K562 (cell line): ENCODE measurements at regions not wholly inside any gene's neighbourhood (a gene's known extent, or its start where the extent isn't known, plus 50 kb on each side); places are given as distances from the start of the nearest gene placed in this dataset.

Experiments used
- ATAC-seq: fragments of 200-7000 bp; cut with Tn5 transposase; 3 replicates; pipeline ENCODE4 v1.9.1; 2020; ENCODE audit warnings: moderate library complexity
- BruUV-seq: library from RNA; stranded (reverse); fragments of 400-500 nt; replicated peaks from 2 replicates; lab custom pipeline; 2021; lab: Mats Ljungman, UMichigan
- CTCF ChIA-PET: fragments of 300-600 bp; formaldehyde crosslinking; extraction: SDS; loops from one replicate; lab custom pipeline; 2021; ENCODE audit warnings: low intra/inter-chr PET ratio; lab: Yijun Ruan, JAX
- POLR2A ChIA-PET: fragments of 300-600, 350-650 bp; sonication (Branson Sonifier 250); formaldehyde crosslinking; extraction: SDS; loops from one replicate; lab custom pipeline; 2021; ENCODE audit warnings: antibody characterized with exemption, inconsistent platforms; lab: Yijun Ruan, JAX
- DNase-seq, 4 experiments: peaks; one replicate each; pipeline versions ENCODE4 v3.0.0 to v3.0.0-alpha.2; 2011 to 2018; ENCODE audit warnings: low spot score in 3 of 4, mixed read lengths in 3 of 4; ENCODE audit errors: extremely low read depth in 1 of 4
- FAIRE-seq: peaks from 2 replicates; lab custom pipeline; 2011; peaks lifted over from hg19 to GRCh38; lab: Jason Lieb, UNC
- H2AFZ ChIP-seq: 2 replicates; pipeline ENCODE4 v1.6.0; 2011; ENCODE audit warnings: low read depth, low read length, control low read depth, inconsistent platforms
- H3K27ac ChIP-seq: fragments of 200-600 bp; 3 replicates; pipeline ENCODE4 v1.8.0; 2011; ENCODE audit warnings: low read depth, mild to moderate bottlenecking, control low read depth, inconsistent platforms, low read length, moderate library complexity, mixed read lengths; ENCODE audit errors: extremely low read depth
- H3K27me3 ChIP-seq, 2 experiments: fragments of 300-600 bp in 1 of 2; 2 replicates in 1 of 2; 3 replicates in 1 of 2; pipeline versions ENCODE4 v1.6.0 to v1.8.0; 2011; ENCODE audit warnings: inconsistent platforms in 2 of 2, low read length in 2 of 2, mild to moderate bottlenecking in 1 of 2, mixed read lengths in 1 of 2, moderate library complexity in 1 of 2; ENCODE audit not compliant: control insufficient read depth in 2 of 2, insufficient read depth in 2 of 2
- H3K36me3 ChIP-seq: fragments of 300-600 bp; 3 replicates; pipeline ENCODE4 v1.8.0; 2011; ENCODE audit warnings: mild to moderate bottlenecking, low read length, inconsistent platforms; ENCODE audit not compliant: control insufficient read depth, insufficient read depth
- H3K4me1 ChIP-seq, 2 experiments: fragments of 200-600 bp in 1 of 2; replicated peaks in 1 of 2; 2 replicates in 1 of 2; 3 replicates in 1 of 2; pipeline versions ENCODE4 v1.5.1 to v1.8.0; 2011; ENCODE audit warnings: inconsistent platforms in 2 of 2, low read length in 2 of 2, mild to moderate bottlenecking in 1 of 2, mixed read lengths in 1 of 2, moderate library complexity in 1 of 2; ENCODE audit not compliant: control insufficient read depth in 2 of 2, insufficient read depth in 2 of 2
- H3K4me2 ChIP-seq: 2 replicates; pipeline ENCODE4 v1.6.1; 2011; ENCODE audit warnings: low read length, control low read depth, inconsistent platforms, mixed read lengths; ENCODE audit not compliant: insufficient read depth
- H3K4me3 ChIP-seq: fragments of 200-600 bp; sonication (generic), shearing (Covaris generic); 2 replicates; pipeline ENCODE4 v1.5.1; 2016; ENCODE audit warnings: control low read depth, inconsistent platforms
- H3K79me2 ChIP-seq: fragments of 200-600 bp; 3 replicates; pipeline ENCODE4 v1.8.0; 2011; ENCODE audit warnings: low read length, inconsistent platforms; ENCODE audit not compliant: control insufficient read depth, insufficient read depth
- H3K9ac ChIP-seq, 2 experiments: 2 replicates each; pipeline versions ENCODE4 v1.6.0 to v1.6.1; 2011; ENCODE audit warnings: low read depth in 2 of 2, low read length in 2 of 2, control low read depth in 1 of 2, inconsistent platforms in 1 of 2, mild to moderate bottlenecking in 1 of 2, mixed read lengths in 1 of 2; ENCODE audit not compliant: insufficient read depth in 1 of 2
- H3K9me1 ChIP-seq: one replicate; pipeline ENCODE4 v1.6.0; 2011; ENCODE audit warnings: inconsistent platforms, mild to moderate bottlenecking, low read length, moderate library complexity; ENCODE audit not compliant: control insufficient read depth, insufficient read depth
- H3K9me3 ChIP-seq: replicated peaks from 2 replicates; pipeline ENCODE4 v1.5.1; 2011; ENCODE audit warnings: low read depth, low read length, inconsistent platforms; ENCODE audit not compliant: control insufficient read depth, insufficient read depth
- H4K20me1 ChIP-seq: replicated peaks from 2 replicates; pipeline ENCODE4 v1.6.1; 2011; ENCODE audit warnings: low read length, inconsistent platforms, mixed read lengths; ENCODE audit not compliant: control insufficient read depth, insufficient read depth
- ASH1L ChIP-seq: fragments of 450-650 bp; IDR thresholded peaks from 2 replicates; pipeline ENCODE4 v1.6.1; 2018; ENCODE audit warnings: borderline replicate concordance, mild to moderate bottlenecking, low read depth; ENCODE audit not compliant: partially characterized antibody
- DACH1 ChIP-seq: fragments of 450-650 bp; IDR thresholded peaks from 2 replicates; pipeline ENCODE4 v1.6.1; 2018; ENCODE audit not compliant: partially characterized antibody
- KHSRP ChIP-seq: fragments of 450-650 bp; IDR thresholded peaks from 2 replicates; pipeline ENCODE4 v1.6.1; 2017
- LEF1 ChIP-seq: fragments of 450-650 bp; IDR thresholded peaks from 2 replicates; pipeline ENCODE4 v1.6.1; 2016; ENCODE audit warnings: mild to moderate bottlenecking
- PPARD ChIP-seq: fragments of 250-450 bp; sonication (Bioruptor Pico); IDR thresholded peaks from 2 replicates; pipeline ENCODE4 v1.8.0; 2022; ENCODE audit warnings: inconsistent platforms, mild to moderate bottlenecking, moderate library complexity
- RB1 ChIP-seq: fragments of 450-650 bp; IDR thresholded peaks from 2 replicates; pipeline ENCODE4 v1.6.1; 2017; ENCODE audit warnings: low read depth, mild to moderate bottlenecking
- SAP30 ChIP-seq: fragments of 200-600 bp; sonication (generic); IDR thresholded peaks from 2 replicates; pipeline ENCODE4 v1.6.1; 2012; ENCODE audit warnings: borderline replicate concordance, low read depth, mild to moderate bottlenecking, moderate library complexity, low read length, control low read depth, inconsistent platforms; ENCODE audit not compliant: insufficient read depth, poor library complexity, severe bottlenecking
- TCF7L2 ChIP-seq: fragments of 150-350 bp; IDR thresholded peaks from 2 replicates; pipeline ENCODE4 v1.6.1; 2016; ENCODE audit warnings: low read depth, mild to moderate bottlenecking, low read length, moderate library complexity
- ZNF408 ChIP-seq: fragments of 250-450 bp; sonication (Bioruptor Pico); IDR thresholded peaks from 2 replicates; pipeline ENCODE4 v1.4.0; 2020; ENCODE audit warnings: low read depth, mild to moderate bottlenecking, moderate library complexity
- ZNF444 ChIP-seq: fragments of 250-450 bp; sonication (Bioruptor Pico); IDR thresholded peaks from 2 replicates; pipeline ENCODE4 v1.4.0; 2020; ENCODE audit warnings: mild to moderate bottlenecking, moderate library complexity
- WGBS: fragments of 100-300 bp; shearing (Covaris generic); methylation state at CpG from one replicate; pipeline ENCODE4 v1.1.6; 2016; ENCODE audit warnings: low coverage, mixed read lengths; ENCODE audit not compliant: insufficient coverage; ENCODE audit errors: missing lambda C conversion rate; 5-methylcytosine and 5-hydroxymethylcytosine counted together
- in situ Hi-C: fragments of 300-500 bp; cut with MboI; formaldehyde crosslinking; loops from 4 replicates; pipeline ENCODE4 v1.15.0; 2018; ENCODE audit warnings: inconsistent platforms, mixed read lengths
- intact Hi-C: fragments of 100-400 bp; cut with micrococcal nuclease; formaldehyde crosslinking; loops from 2 replicates; pipeline ENCODE4 v1.14.2; 2022
- TF ChIP-seq, protein P1 (sequence below): fragments of 450-650 bp; IDR thresholded peaks from one replicate; pipeline ENCODE4 v1.6.1; 2018; ENCODE audit warnings: mild to moderate bottlenecking, moderate library complexity; ENCODE audit not compliant: partially characterized antibody
- TF ChIP-seq, protein P2 (sequence below): fragments of 450-650 bp; IDR thresholded peaks from 2 replicates; pipeline ENCODE4 v1.7.1; 2018; ENCODE audit warnings: mild to moderate bottlenecking, low read depth; ENCODE audit not compliant: partially characterized antibody
- TF ChIP-seq, protein P3 (sequence below): fragments of 450-650 bp; IDR thresholded peaks from 2 replicates; pipeline ENCODE4 v1.6.1; 2016; ENCODE audit warnings: low read depth, mild to moderate bottlenecking, moderate library complexity
- TF ChIP-seq, protein P4 (sequence below), 3 experiments: IDR thresholded peaks in 2 of 3; conservative IDR thresholded peaks in 1 of 3; 2 replicates each; pipeline ENCODE4 v1.5.1; 2011 to 2012; ENCODE audit warnings: low read length in 3 of 3, mild to moderate bottlenecking in 3 of 3, control low read depth in 2 of 3, improper control_type of control experiment in 1 of 3, inconsistent platforms in 1 of 3, low read depth in 1 of 3, mixed read lengths in 1 of 3, moderate library complexity in 1 of 3; ENCODE audit not compliant: insufficient read depth in 2 of 3

DNA sequence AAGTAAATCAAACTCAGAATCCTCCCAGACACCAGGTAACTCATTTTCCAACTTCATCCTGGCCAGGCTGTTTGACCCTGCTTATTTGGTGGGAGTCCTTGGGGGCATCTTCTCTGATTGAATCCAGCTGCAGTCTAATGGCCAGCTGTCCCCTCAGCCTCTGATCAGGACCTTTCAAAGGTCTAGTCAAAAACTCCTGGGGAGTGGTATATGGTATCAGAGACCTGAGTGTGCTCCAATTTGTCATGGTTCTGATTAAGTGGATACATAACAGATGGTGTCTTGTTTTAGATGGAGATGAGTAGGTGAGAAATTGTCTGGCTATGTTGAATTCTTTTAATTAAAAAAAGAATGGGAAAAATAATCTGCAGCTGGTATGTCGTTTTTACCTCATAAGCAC lies 842.6 kb upstream of the ACVR2A start:
- TF ChIP-seq KHSRP (no peak), ASH1L (no peak), RB1 (no peak), TCF7L2 (no peak), DACH1 (no peak), PPARD (CRISPR knock-in tag) (no peak), ZNF408 (no peak), SAP30 (no peak), ZNF444 (CRISPR knock-in tag) (no peak), LEF1 (no peak)
- TF ChIP-seq, protein P1, sequence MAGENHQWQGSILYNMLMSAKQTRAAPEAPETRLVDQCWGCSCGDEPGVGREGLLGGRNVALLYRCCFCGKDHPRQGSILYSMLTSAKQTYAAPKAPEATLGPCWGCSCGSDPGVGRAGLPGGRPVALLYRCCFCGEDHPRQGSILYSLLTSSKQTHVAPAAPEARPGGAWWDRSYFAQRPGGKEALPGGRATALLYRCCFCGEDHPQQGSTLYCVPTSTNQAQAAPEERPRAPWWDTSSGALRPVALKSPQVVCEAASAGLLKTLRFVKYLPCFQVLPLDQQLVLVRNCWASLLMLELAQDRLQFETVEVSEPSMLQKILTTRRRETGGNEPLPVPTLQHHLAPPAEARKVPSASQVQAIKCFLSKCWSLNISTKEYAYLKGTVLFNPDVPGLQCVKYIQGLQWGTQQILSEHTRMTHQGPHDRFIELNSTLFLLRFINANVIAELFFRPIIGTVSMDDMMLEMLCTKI, result no peak
- TF ChIP-seq, protein P2, sequence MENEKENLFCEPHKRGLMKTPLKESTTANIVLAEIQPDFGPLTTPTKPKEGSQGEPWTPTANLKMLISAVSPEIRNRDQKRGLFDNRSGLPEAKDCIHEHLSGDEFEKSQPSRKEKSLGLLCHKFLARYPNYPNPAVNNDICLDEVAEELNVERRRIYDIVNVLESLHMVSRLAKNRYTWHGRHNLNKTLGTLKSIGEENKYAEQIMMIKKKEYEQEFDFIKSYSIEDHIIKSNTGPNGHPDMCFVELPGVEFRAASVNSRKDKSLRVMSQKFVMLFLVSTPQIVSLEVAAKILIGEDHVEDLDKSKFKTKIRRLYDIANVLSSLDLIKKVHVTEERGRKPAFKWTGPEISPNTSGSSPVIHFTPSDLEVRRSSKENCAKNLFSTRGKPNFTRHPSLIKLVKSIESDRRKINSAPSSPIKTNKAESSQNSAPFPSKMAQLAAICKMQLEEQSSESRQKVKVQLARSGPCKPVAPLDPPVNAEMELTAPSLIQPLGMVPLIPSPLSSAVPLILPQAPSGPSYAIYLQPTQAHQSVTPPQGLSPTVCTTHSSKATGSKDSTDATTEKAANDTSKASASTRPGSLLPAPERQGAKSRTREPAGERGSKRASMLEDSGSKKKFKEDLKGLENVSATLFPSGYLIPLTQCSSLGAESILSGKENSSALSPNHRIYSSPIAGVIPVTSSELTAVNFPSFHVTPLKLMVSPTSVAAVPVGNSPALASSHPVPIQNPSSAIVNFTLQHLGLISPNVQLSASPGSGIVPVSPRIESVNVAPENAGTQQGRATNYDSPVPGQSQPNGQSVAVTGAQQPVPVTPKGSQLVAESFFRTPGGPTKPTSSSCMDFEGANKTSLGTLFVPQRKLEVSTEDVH, result no peak
- TF ChIP-seq, protein P3, sequence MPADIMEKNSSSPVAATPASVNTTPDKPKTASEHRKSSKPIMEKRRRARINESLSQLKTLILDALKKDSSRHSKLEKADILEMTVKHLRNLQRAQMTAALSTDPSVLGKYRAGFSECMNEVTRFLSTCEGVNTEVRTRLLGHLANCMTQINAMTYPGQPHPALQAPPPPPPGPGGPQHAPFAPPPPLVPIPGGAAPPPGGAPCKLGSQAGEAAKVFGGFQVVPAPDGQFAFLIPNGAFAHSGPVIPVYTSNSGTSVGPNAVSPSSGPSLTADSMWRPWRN, result no peak
- TF ChIP-seq, protein P4, sequence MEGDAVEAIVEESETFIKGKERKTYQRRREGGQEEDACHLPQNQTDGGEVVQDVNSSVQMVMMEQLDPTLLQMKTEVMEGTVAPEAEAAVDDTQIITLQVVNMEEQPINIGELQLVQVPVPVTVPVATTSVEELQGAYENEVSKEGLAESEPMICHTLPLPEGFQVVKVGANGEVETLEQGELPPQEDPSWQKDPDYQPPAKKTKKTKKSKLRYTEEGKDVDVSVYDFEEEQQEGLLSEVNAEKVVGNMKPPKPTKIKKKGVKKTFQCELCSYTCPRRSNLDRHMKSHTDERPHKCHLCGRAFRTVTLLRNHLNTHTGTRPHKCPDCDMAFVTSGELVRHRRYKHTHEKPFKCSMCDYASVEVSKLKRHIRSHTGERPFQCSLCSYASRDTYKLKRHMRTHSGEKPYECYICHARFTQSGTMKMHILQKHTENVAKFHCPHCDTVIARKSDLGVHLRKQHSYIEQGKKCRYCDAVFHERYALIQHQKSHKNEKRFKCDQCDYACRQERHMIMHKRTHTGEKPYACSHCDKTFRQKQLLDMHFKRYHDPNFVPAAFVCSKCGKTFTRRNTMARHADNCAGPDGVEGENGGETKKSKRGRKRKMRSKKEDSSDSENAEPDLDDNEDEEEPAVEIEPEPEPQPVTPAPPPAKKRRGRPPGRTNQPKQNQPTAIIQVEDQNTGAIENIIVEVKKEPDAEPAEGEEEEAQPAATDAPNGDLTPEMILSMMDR (IDR thresholded peaks at IDR 0.05 in 2 of 3, conservative IDR thresholded peaks at IDR 0.05 in 1 of 3; ENCODE audit: insufficient read depth in 2 of 3, low read depth in 1 of 3, low read length in 3 of 3), result no peak
- Histone ChIP-seq H3K4me3 (no peak overlapping the region), H3K27me3 (no peaks in the 10 kb centered on the region), H3K4me2 (no peak overlapping the region), H2AFZ (no peak overlapping the region), H3K36me3 (no peaks in the 10 kb centered on the region), H3K27ac (no peak overlapping the region), H3K79me2 (no peaks in the 10 kb centered on the region), H3K9me3 (no peaks in the 10 kb centered on the region), H4K20me1 (no peaks in the 10 kb centered on the region), H3K9me1 (no peaks in the 10 kb centered on the region), H3K4me1 (no peaks in the 10 kb centered on the region), H3K9ac (no peak overlapping the region)
- intact Hi-C loops, result no loop called here
- in situ Hi-C loops, result no loop called here
- CTCF ChIA-PET, result no interaction called here
- ATAC-seq (no peak), FAIRE-seq (no peak), DNase-seq (no peak)
- POLR2A ChIA-PET, result no interaction called here
- 0% methylated on average over 1 of the region's 1 CpG for WGBS
- no TSS peak for BruUV-seq
